IMR-90 (cell line): ENCODE measurements at regions not wholly inside any gene's neighbourhood (a gene's known extent, or its start where the extent isn't known, plus 50 kb on each side); places are given as distances from the start of the nearest gene placed in this dataset.

ENCODE experiments used
- CEBPB ChIP-seq: IDR thresholded peaks from 2 replicates; pipeline ENCODE4 v1.6.1; 2012; ENCODE audit warnings: low read depth, low read length, improper control_type of control experiment
- MXI1 ChIP-seq: IDR thresholded peaks from 2 replicates; pipeline ENCODE4 v1.6.1; 2012; ENCODE audit warnings: low read depth, mild to moderate bottlenecking, low read length, moderate library complexity, borderline replicate concordance
- POLR2A ChIP-seq: IDR thresholded peaks from 2 replicates; pipeline ENCODE4 v1.6.1; 2012; ENCODE audit warnings: mild to moderate bottlenecking, low read depth, low read length
- RAD21 ChIP-seq: IDR thresholded peaks from 2 replicates; pipeline ENCODE4 v1.6.1; 2012; ENCODE audit warnings: low read length, improper control_type of control experiment
- RCOR1 ChIP-seq: IDR thresholded peaks from 2 replicates; pipeline ENCODE4 v1.6.1; 2012; ENCODE audit warnings: mild to moderate bottlenecking, low read length, improper control_type of control experiment; ENCODE audit not compliant: insufficient replicate concordance
- RFX5 ChIP-seq: IDR thresholded peaks from 2 replicates; pipeline ENCODE4 v1.8.0; 2012; ENCODE audit warnings: low read depth, mild to moderate bottlenecking, low read length, moderate library complexity
- SMC3 ChIP-seq: fragments of 150-350 bp; IDR thresholded peaks from 2 replicates; pipeline ENCODE4 v1.6.1; 2016; ENCODE audit warnings: low read depth, mild to moderate bottlenecking, antibody characterized with exemption, low read length, moderate library complexity
- TF ChIP-seq, protein P1 (sequence below): conservative IDR thresholded peaks from 2 replicates; pipeline ENCODE4 v1.5.1; 2012; ENCODE audit warnings: mild to moderate bottlenecking, low read depth, low read length, improper control_type of control experiment
- TF ChIP-seq, protein P2 (sequence below): fragments of 150-350 bp; IDR thresholded peaks from 2 replicates; pipeline ENCODE4 v1.6.1; 2017; ENCODE audit warnings: mild to moderate bottlenecking, antibody characterized with exemption, low read length, low read depth

DNA sequence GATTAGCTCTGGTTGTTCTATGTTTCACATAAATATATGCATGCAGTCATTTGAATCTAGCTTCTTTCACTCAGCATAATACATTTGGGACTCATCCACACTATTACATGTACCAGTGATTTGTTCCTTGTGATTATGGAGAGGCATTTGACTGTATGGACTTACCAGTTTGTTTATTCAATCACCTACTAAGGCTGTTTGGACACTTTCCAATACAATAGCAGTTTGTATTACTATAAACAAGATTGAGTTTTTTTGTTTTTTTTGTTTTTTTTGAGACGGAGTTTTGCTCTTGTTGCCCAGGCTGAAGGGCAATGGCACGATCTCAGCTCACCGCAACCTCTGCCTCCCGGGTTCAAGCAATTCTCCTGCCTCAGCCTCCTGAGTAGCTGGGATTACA lies 109.8 kb upstream of the DST start:
- no peak for TF ChIP-seq POLR2A
- no peak for TF ChIP-seq RFX5
- TF ChIP-seq, protein P1, sequence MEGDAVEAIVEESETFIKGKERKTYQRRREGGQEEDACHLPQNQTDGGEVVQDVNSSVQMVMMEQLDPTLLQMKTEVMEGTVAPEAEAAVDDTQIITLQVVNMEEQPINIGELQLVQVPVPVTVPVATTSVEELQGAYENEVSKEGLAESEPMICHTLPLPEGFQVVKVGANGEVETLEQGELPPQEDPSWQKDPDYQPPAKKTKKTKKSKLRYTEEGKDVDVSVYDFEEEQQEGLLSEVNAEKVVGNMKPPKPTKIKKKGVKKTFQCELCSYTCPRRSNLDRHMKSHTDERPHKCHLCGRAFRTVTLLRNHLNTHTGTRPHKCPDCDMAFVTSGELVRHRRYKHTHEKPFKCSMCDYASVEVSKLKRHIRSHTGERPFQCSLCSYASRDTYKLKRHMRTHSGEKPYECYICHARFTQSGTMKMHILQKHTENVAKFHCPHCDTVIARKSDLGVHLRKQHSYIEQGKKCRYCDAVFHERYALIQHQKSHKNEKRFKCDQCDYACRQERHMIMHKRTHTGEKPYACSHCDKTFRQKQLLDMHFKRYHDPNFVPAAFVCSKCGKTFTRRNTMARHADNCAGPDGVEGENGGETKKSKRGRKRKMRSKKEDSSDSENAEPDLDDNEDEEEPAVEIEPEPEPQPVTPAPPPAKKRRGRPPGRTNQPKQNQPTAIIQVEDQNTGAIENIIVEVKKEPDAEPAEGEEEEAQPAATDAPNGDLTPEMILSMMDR = no peak
- TF ChIP-seq SMC3 = no peak
- no peak for TF ChIP-seq RCOR1
- TF ChIP-seq, protein P2, sequence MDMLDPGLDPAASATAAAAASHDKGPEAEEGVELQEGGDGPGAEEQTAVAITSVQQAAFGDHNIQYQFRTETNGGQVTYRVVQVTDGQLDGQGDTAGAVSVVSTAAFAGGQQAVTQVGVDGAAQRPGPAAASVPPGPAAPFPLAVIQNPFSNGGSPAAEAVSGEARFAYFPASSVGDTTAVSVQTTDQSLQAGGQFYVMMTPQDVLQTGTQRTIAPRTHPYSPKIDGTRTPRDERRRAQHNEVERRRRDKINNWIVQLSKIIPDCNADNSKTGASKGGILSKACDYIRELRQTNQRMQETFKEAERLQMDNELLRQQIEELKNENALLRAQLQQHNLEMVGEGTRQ = no peak
- no peak for TF ChIP-seq CEBPB
- TF ChIP-seq MXI1 = no peak
- no peak for TF ChIP-seq RAD21
